IMR-90 (cell line): ENCODE measurements at regions not wholly inside any gene's neighbourhood (a gene's known extent, or its start where the extent isn't known, plus 50 kb on each side); places are given as distances from the start of the nearest gene placed in this dataset.

Experiments used
- ATAC-seq: fragments of 200-7000 bp; cut with Tn5 transposase; 2 replicates; pipeline ENCODE4 v1.9.1; 2020; ENCODE audit warnings: low read depth, mild to moderate bottlenecking, moderate library complexity
- BruUV-seq: library from RNA; stranded (reverse); fragments of 400-500 nt; replicated peaks from 2 replicates; lab custom pipeline; 2021; lab: Mats Ljungman, UMichigan
- CTCF ChIA-PET: fragments of 300-600 bp; formaldehyde crosslinking; extraction: SDS; loops from one replicate; lab custom pipeline; 2021; ENCODE audit warnings: antibody characterized with exemption; lab: Yijun Ruan, JAX
- POLR2A ChIA-PET: fragments of 300-600 bp; sonication (Branson Sonifier 250); formaldehyde crosslinking; loops from one replicate; lab custom pipeline; 2022; ENCODE audit warnings: antibody characterized with exemption; ENCODE audit not compliant: unreplicated experiment; lab: Charles Lee
- DNase-seq: peaks from one replicate; pipeline ENCODE4 v3.0.0; 2013
- H2AFZ ChIP-seq: replicated peaks from 2 replicates; pipeline ENCODE3; 2013; ENCODE audit warnings: low read length, mild to moderate bottlenecking; ENCODE audit not compliant: poor library complexity
- H2AK5ac ChIP-seq: 2 replicates; pipeline ENCODE4 v1.6.1; 2013; ENCODE audit warnings: low read depth, low read length, inconsistent platforms
- H2AK9ac ChIP-seq: replicated peaks from 2 replicates; pipeline ENCODE3; 2013; ENCODE audit warnings: mild to moderate bottlenecking, low read depth, low read length, moderate library complexity; ENCODE audit not compliant: poor library complexity
- H2BK120ac ChIP-seq: 2 replicates; pipeline ENCODE4 v1.6.1; 2013; ENCODE audit warnings: low read depth, low read length, inconsistent platforms
- H2BK15ac ChIP-seq: 3 replicates; pipeline ENCODE4 v1.6.1; 2013; ENCODE audit warnings: low read depth, low read length, inconsistent platforms
- H2BK20ac ChIP-seq: 2 replicates; pipeline ENCODE4 v1.6.1; 2013; ENCODE audit warnings: low read depth, mild to moderate bottlenecking, inconsistent platforms, low read length, moderate library complexity
- H2BK5ac ChIP-seq: 2 replicates; pipeline ENCODE4 v1.6.1; 2013; ENCODE audit warnings: mild to moderate bottlenecking, low read depth, low read length, inconsistent platforms; ENCODE audit not compliant: poor library complexity, severe bottlenecking
- H3K14ac ChIP-seq: replicated peaks from 2 replicates; pipeline ENCODE4 v1.6.1; 2013; ENCODE audit warnings: low read depth, low read length, inconsistent platforms
- H3K18ac ChIP-seq: 2 replicates; pipeline ENCODE4 v1.6.1; 2013; ENCODE audit warnings: low read depth, low read length, control low read depth
- H3K23ac ChIP-seq: 2 replicates; pipeline ENCODE4 v1.6.1; 2013; ENCODE audit warnings: low read depth, low read length, inconsistent platforms
- H3K27ac ChIP-seq: 2 replicates; pipeline ENCODE4 v1.5.1; 2013; ENCODE audit warnings: mild to moderate bottlenecking, control low read depth, low read length; ENCODE audit not compliant: insufficient read depth
- H3K27me3 ChIP-seq: 2 replicates; pipeline ENCODE4 v1.6.1; 2013; ENCODE audit warnings: low read length; ENCODE audit not compliant: control insufficient read depth, insufficient read depth
- H3K36me3 ChIP-seq: 2 replicates; pipeline ENCODE4 v1.6.1; 2013; ENCODE audit warnings: low read length, mixed read lengths; ENCODE audit not compliant: control insufficient read depth, insufficient read depth
- H3K4ac ChIP-seq: 2 replicates; pipeline ENCODE4 v1.6.1; 2013; ENCODE audit warnings: low read depth, low read length, inconsistent platforms
- H3K4me1 ChIP-seq: 2 replicates; pipeline ENCODE4 v1.6.1; 2013; ENCODE audit warnings: low read length, mixed read lengths; ENCODE audit not compliant: control insufficient read depth, insufficient read depth
- H3K4me2 ChIP-seq: 2 replicates; pipeline ENCODE4 v1.6.1; 2013; ENCODE audit warnings: low read depth, mild to moderate bottlenecking, control low read depth, low read length, moderate library complexity
- H3K4me3 ChIP-seq: 2 replicates; pipeline ENCODE4 v1.5.1; 2013; ENCODE audit warnings: low read depth, mild to moderate bottlenecking, control low read depth, low read length, moderate library complexity; ENCODE audit not compliant: insufficient read depth
- H3K56ac ChIP-seq: 2 replicates; pipeline ENCODE4 v1.6.1; 2013; ENCODE audit warnings: low read length, inconsistent platforms; ENCODE audit not compliant: insufficient read depth; ENCODE audit errors: extremely low read depth
- H3K79me1 ChIP-seq, 2 experiments: 2 replicates each; pipeline ENCODE4 v1.6.1; 2013; ENCODE audit warnings: low read length in 2 of 2, inconsistent platforms in 1 of 2, low read depth in 1 of 2
- H3K9ac ChIP-seq: 2 replicates; pipeline ENCODE4 v1.6.1; 2013; ENCODE audit warnings: low read depth, low read length, control low read depth
- H3K9me1 ChIP-seq: 2 replicates; pipeline ENCODE4 v1.6.1; 2013; ENCODE audit warnings: low read length, inconsistent platforms; ENCODE audit not compliant: insufficient read depth
- H3K9me3 ChIP-seq: 2 replicates; pipeline ENCODE4 v1.6.1; 2013; ENCODE audit warnings: low read length; ENCODE audit not compliant: control insufficient read depth, insufficient read depth
- H4K20me1 ChIP-seq: 2 replicates; pipeline ENCODE4 v1.6.1; 2013; ENCODE audit warnings: low read length, inconsistent platforms; ENCODE audit not compliant: insufficient read depth
- H4K5ac ChIP-seq: 2 replicates; pipeline ENCODE4 v1.6.1; 2013; ENCODE audit warnings: mild to moderate bottlenecking, low read depth, low read length, control low read depth
- H4K8ac ChIP-seq, 2 experiments: 2 replicates each; pipeline ENCODE4 v1.6.1; 2013; ENCODE audit warnings: low read depth in 2 of 2, low read length in 2 of 2, control low read depth in 1 of 2, inconsistent platforms in 1 of 2
- H4K91ac ChIP-seq: 2 replicates; pipeline ENCODE4 v1.6.1; 2013; ENCODE audit warnings: low read depth, low read length, inconsistent platforms; ENCODE audit not compliant: insufficient read depth
- CEBPB ChIP-seq: IDR thresholded peaks from 2 replicates; pipeline ENCODE4 v1.6.1; 2012; ENCODE audit warnings: low read depth, low read length, improper control_type of control experiment
- FOS ChIP-seq: fragments of 150-350 bp; IDR thresholded peaks from 2 replicates; pipeline ENCODE4 v1.6.1; 2016; ENCODE audit warnings: low read depth, low read length
- MAFK ChIP-seq: IDR thresholded peaks from 2 replicates; pipeline ENCODE4 v1.6.1; 2012; ENCODE audit warnings: low read depth, low read length, improper control_type of control experiment
- MAZ ChIP-seq: IDR thresholded peaks from 2 replicates; pipeline ENCODE4 v1.6.1; 2012; ENCODE audit warnings: low read depth, mild to moderate bottlenecking, low read length, improper control_type of control experiment, moderate library complexity, borderline replicate concordance
- MXI1 ChIP-seq: IDR thresholded peaks from 2 replicates; pipeline ENCODE4 v1.6.1; 2012; ENCODE audit warnings: low read depth, mild to moderate bottlenecking, low read length, moderate library complexity, borderline replicate concordance
- NFE2L2 ChIP-seq: fragments of 150-350 bp; IDR thresholded peaks from 2 replicates; pipeline ENCODE4 v1.6.1; 2016; ENCODE audit warnings: low read depth, mild to moderate bottlenecking, low read length
- POLR2A ChIP-seq: IDR thresholded peaks from 2 replicates; pipeline ENCODE4 v1.6.1; 2012; ENCODE audit warnings: mild to moderate bottlenecking, low read depth, low read length
- RCOR1 ChIP-seq: IDR thresholded peaks from 2 replicates; pipeline ENCODE4 v1.6.1; 2012; ENCODE audit warnings: mild to moderate bottlenecking, low read length, improper control_type of control experiment; ENCODE audit not compliant: insufficient replicate concordance
- RFX5 ChIP-seq: IDR thresholded peaks from 2 replicates; pipeline ENCODE4 v1.8.0; 2012; ENCODE audit warnings: low read depth, mild to moderate bottlenecking, low read length, moderate library complexity
- SMC3 ChIP-seq: fragments of 150-350 bp; IDR thresholded peaks from 2 replicates; pipeline ENCODE4 v1.6.1; 2016; ENCODE audit warnings: low read depth, mild to moderate bottlenecking, antibody characterized with exemption, low read length, moderate library complexity
- dilution Hi-C: fragments of 300-500 bp; cut with HindIII; formaldehyde crosslinking; loops from one replicate; pipeline ENCODE4 v1.14.3; 2018; ENCODE audit warnings: low sequenced_read_pairs; ENCODE audit not compliant: unreplicated experiment
- in situ Hi-C: fragments of 300-500 bp; cut with MboI; formaldehyde crosslinking; loops from 3 replicates; pipeline ENCODE4 v1.14.3; 2019; ENCODE audit warnings: low sequenced_read_pairs, inconsistent platforms, mixed read lengths
- intact Hi-C: fragments of 100-400 bp; cut with micrococcal nuclease; formaldehyde crosslinking; loops from 2 replicates; pipeline ENCODE4 v1.10.0; 2022
- TF ChIP-seq, protein P1 (sequence below): fragments of 150-350 bp; IDR thresholded peaks from 2 replicates; pipeline ENCODE4 v1.6.1; 2017; ENCODE audit warnings: mild to moderate bottlenecking, antibody characterized with exemption, low read length, low read depth
- TF ChIP-seq, protein P2 (sequence below): conservative IDR thresholded peaks from 2 replicates; pipeline ENCODE4 v1.5.1; 2012; ENCODE audit warnings: mild to moderate bottlenecking, low read depth, low read length, improper control_type of control experiment

DNA sequence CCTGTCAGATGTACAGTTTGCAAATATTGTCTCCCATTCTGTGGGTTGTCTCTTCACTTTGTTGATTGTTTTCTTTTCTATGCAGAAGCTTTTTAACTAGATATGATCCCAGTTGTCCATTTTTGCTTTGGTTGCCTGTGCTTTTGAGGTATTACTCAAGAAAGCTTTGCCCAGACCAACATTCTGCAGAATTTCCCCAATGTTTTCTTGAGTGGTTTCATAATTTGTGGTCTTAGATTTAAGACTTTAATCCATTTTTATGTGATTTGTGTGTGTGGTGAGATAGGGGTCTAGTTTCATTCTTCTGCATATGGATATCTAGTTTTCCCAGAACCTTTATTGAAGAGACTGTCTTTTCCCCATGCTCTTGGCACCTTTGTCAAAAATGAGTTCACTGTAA lies 116.9 kb downstream of the DUSP10 start:
- intact Hi-C loops (no loop called here), dilution Hi-C loops (no loop called here), in situ Hi-C loops (no loop called here)
- Histone ChIP-seq H3K9me3 (no peaks in the 10 kb centered on the region), H2AK5ac (no peak overlapping the region), H3K27me3 (no peaks in the 10 kb centered on the region), H4K20me1 (no peaks in the 10 kb centered on the region), H3K36me3 (no peaks in the 10 kb centered on the region), H2AK9ac (no peak overlapping the region), H3K79me1 (no peaks in the 10 kb centered on the region), H4K5ac (no peak overlapping the region), H3K4me1 (peaks cover 2% of the 10 kb centered on the region; the same call in 1 of the 2 replicates), H2BK15ac (no peak overlapping the region), H3K23ac (no peak overlapping the region), H3K56ac (no peak overlapping the region), H3K4me2 (no peak overlapping the region), H3K14ac (no peak overlapping the region), H3K9ac (no peak overlapping the region), H4K8ac (no peak overlapping the region), H2BK20ac (no peak overlapping the region), H3K9me1 (no peaks in the 10 kb centered on the region), H3K4ac (no peak overlapping the region), H4K91ac (no peak overlapping the region), H2BK5ac (no peak overlapping the region), H2AFZ (no peak overlapping the region), H3K4me3 (no peak overlapping the region), H3K27ac (no peak overlapping the region), H3K18ac (no peak overlapping the region), H2BK120ac (no peak overlapping the region)
- DNase-seq (no peak), ATAC-seq (no peak)
- CTCF ChIA-PET, result no interaction called here
- no TSS peak for BruUV-seq
- TF ChIP-seq RFX5, result no peak
- no peak for TF ChIP-seq POLR2A
- TF ChIP-seq NFE2L2, result no peak
- no peak for TF ChIP-seq MAFK
- no peak for TF ChIP-seq CEBPB
- TF ChIP-seq SMC3, result no peak
- TF ChIP-seq, protein P1, sequence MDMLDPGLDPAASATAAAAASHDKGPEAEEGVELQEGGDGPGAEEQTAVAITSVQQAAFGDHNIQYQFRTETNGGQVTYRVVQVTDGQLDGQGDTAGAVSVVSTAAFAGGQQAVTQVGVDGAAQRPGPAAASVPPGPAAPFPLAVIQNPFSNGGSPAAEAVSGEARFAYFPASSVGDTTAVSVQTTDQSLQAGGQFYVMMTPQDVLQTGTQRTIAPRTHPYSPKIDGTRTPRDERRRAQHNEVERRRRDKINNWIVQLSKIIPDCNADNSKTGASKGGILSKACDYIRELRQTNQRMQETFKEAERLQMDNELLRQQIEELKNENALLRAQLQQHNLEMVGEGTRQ, result no peak
- no peak for TF ChIP-seq MXI1
- no peak for TF ChIP-seq RCOR1
- TF ChIP-seq, protein P2, sequence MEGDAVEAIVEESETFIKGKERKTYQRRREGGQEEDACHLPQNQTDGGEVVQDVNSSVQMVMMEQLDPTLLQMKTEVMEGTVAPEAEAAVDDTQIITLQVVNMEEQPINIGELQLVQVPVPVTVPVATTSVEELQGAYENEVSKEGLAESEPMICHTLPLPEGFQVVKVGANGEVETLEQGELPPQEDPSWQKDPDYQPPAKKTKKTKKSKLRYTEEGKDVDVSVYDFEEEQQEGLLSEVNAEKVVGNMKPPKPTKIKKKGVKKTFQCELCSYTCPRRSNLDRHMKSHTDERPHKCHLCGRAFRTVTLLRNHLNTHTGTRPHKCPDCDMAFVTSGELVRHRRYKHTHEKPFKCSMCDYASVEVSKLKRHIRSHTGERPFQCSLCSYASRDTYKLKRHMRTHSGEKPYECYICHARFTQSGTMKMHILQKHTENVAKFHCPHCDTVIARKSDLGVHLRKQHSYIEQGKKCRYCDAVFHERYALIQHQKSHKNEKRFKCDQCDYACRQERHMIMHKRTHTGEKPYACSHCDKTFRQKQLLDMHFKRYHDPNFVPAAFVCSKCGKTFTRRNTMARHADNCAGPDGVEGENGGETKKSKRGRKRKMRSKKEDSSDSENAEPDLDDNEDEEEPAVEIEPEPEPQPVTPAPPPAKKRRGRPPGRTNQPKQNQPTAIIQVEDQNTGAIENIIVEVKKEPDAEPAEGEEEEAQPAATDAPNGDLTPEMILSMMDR, result no peak
- no peak for TF ChIP-seq MAZ
- TF ChIP-seq FOS, result no peak
- POLR2A ChIA-PET, result no interaction called here
